NCI-H1048 (cell line): ENCODE measurements at regions not wholly inside any gene's neighbourhood (a gene's known extent, or its start where the extent isn't known, plus 50 kb on each side); places are given as distances from the start of the nearest gene placed in this dataset.
"Not testable (repeated sequence)": the region's sequence is repeated elsewhere in the genome, so short reads cannot be mapped to it uniquely, and the experiment has no call there.

ENCODE experiments used
- DNase-seq: peaks from one replicate; lab custom pipeline; 2025; lab: John Stamatoyannopoulos, UW

DNA sequence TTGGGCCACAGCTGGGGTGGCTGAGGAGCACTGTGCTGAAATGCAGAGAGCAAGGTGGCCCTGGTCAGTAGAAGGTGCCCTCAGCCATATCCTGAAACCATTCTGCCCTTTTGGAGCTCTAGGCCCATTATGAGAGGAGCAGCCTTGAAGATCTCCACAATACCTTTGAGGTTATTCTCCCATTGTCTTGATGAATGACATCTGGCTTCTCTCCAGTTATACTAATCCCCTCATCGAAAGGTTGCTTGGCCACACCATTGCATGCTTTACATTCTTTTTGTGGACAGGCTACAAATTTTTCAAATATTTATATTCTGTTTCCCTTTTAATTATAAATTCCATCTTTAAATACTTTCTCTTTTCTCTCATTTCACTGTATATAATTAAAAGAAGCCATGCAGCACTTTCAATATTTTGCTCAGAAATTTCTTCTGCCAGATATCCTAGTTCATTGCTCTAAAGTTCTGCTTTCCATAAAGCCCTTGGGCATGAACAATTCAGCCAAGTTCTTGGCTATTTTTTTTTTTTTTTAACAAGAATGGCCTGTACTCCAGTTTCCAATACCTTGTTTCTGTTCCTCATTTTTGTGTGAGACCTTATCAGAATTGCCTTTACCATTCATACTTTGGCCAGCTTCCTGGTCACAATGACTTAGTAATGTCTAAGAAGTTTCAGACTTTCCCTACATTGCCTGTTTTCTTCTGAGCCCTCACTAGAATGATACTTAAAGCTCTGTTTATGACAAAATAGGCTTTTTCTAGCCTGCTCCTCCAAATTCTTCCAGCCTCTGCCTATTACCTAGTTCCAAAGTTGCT, 138.9 kb upstream of the SGO1 start:
- DNase-seq: no peak

GRCh38 chr3:20323307-20323927, 137.4 kb upstream of the SGO1 start:
- DNase-seq: no peak

GRCh38 chr3:20322085-20322484, 136.1 kb upstream of the SGO1 start:
- no peak for DNase-seq

DNA sequence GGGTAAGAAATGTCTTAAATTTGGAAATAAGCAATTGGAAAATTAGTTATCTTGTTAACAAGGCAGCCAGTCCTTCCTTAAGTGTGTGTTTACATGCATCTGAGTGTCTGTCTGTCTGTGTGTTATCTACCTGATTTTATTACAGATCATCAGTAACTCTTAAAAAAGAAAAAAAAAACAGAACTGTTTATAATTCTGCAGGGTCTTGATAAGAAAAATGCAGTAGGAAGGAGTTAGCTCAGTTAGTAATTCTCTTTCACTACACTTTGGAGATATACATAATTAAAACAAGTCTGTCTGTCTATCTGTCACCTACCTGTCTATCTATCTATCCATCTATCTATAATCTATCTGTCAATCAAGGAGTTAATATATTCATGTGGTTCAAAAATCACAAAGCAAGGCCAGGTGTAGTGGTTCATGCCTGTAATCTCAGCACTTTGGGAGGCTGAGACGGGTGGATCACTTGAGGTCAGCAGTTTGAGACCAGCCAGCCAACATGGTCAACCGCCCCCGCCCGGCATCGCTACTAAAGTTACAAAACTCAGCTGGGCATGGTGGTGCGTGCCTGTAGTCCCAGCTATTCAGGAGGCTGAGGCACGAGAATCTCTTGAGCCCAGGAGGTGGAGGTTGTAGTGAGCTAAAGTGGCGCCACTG, 135.5 kb upstream of the SGO1 start:
- DNase-seq: no peak

GRCh38 chr3:20320489-20320888, 134.5 kb upstream of the SGO1 start:
- DNase-seq: no peak

DNA sequence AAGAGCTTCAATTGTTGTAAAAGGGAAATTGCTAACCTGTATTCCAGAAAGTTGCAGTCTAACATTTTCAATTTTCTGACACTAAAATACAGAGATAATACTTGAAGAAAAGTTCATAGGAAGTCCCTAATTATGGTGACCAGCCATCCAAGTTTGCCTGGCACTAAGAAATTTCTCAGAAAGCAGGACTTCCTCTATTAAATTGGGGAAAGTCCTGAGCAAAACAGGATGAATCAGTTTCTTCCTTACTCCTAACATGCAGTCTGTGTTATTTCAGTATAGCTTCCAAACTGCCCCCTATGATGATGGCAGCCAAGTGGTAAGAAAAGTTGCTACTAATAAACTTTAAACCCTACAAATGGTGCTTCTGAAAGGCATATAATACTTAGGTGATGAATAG, 133.5 kb upstream of the SGO1 start:
- DNase-seq: no peak

DNA sequence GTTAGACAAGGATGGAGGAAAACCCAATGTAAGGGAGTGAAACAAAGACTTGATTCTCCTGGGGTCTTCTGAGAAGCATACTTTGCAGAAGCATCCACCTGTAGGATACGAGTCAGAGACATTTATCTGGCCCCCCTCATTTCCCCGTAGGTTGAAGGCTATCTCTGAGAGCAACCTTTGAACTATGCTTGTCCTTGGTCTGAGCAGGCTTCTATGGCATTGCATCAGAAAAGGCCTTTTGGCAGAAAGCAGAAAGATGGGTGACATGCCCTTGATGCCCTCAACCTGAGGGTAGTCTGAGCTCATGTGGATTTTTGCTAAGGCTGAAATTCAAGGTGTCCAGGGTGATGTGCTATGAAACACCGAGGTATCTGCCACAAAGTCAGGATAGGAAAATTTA, 131.6 kb upstream of the SGO1 start:
- DNase-seq: no peak

GRCh38 chr3:20316238-20316637, 130.2 kb upstream of the SGO1 start:
- DNase-seq: no peak

DNA sequence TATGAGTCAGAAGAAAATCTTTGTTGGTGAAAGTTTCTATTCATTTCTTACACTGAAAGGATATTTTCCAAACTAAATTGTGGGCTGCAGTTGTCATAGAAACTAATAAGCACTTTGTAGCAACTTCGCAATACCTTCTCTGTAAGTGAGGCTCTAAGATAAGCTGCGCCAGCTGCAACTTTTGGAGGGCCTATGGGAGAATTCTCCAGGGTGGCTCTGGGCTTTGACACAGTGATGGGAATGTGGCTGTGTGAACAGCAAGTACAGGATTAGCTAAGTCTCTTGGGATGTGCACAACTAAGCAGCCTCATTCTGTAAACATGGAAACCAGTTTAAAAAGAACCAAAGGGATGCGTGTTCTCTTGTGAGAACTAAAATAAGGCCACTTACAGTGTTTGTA, 124.6 kb upstream of the SGO1 start:
- DNase-seq: no peak

GRCh38 chr3:20307383-20307782, 121.4 kb upstream of the SGO1 start:
- no peak for DNase-seq

DNA sequence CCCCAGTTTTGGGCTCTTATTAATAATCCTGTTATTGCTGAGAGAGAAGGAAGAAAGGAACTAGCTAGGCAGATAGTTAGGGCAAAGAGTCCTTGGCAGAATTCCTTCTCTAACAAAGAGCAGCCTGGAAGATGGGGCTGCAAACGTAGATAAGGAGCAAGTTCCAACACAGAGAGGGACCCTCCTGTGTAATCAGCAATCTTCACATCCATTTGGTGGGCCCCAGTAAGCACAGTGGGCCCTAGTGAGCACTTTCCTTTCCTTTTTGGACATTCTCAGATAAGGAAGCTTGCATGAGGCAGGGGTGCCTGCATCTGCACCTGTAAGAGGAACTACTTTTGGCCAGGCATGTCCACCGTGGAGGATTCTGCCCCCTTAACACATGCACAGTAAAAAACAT, 119.6 kb upstream of the SGO1 start:
- no peak for DNase-seq

DNA sequence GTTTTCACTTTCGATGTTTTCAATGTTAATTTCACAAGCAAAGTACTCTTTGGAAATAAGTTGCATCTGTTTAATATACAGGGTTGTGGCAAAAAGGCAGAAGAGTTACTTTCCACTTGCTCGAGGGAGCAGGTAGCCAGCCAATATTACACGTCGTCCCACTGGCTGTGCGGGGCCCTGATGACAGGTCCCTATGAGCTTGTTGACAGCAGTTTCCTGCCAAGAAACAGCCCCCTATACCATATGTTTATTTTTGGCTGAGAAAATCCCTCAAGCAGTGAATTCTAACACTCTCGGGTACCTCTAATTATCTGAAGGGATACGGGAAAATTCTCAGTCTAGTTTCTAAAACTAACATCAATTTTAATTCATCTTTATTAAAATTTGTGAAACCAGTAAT, 116.8 kb upstream of the SGO1 start:
- no peak for DNase-seq

GRCh38 chr3:20288050-20288449, 102.0 kb upstream of the SGO1 start:
- no peak for DNase-seq

DNA sequence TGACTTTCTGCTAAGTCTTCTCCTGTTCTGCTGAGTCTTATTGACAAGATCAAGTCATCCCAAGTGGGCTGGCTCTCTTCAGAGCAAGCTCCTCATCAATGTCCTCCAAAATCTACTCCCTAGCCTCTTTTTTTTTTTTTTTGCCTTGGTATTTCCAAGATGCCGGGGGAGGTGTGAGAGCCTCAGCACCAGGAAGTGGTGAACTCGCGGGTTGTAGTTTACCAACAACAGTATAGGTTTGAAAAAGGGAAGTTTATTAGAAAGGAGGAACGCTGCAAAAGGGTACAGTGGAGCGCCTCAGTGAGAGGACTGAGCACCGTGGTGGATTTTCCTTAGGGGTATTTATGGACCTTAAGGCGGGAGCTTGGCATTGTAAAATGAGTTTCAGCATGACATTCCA, 94.3 kb upstream of the SGO1 start:
- no peak for DNase-seq

- not testable (repeated sequence) for DNase-seq
Measured at GRCh38 chr3:20265977-20266376, 80.0 kb upstream of the SGO1 start.

GRCh38 chr3:20264900-20265567, 79.0 kb upstream of the SGO1 start:
- no peak for DNase-seq

GRCh38 chr3:20258371-20258770, 72.4 kb upstream of the SGO1 start:
- DNase-seq: no peak

GRCh38 chr3:20256144-20256543, 70.1 kb upstream of the SGO1 start:
- DNase-seq: no peak

DNA sequence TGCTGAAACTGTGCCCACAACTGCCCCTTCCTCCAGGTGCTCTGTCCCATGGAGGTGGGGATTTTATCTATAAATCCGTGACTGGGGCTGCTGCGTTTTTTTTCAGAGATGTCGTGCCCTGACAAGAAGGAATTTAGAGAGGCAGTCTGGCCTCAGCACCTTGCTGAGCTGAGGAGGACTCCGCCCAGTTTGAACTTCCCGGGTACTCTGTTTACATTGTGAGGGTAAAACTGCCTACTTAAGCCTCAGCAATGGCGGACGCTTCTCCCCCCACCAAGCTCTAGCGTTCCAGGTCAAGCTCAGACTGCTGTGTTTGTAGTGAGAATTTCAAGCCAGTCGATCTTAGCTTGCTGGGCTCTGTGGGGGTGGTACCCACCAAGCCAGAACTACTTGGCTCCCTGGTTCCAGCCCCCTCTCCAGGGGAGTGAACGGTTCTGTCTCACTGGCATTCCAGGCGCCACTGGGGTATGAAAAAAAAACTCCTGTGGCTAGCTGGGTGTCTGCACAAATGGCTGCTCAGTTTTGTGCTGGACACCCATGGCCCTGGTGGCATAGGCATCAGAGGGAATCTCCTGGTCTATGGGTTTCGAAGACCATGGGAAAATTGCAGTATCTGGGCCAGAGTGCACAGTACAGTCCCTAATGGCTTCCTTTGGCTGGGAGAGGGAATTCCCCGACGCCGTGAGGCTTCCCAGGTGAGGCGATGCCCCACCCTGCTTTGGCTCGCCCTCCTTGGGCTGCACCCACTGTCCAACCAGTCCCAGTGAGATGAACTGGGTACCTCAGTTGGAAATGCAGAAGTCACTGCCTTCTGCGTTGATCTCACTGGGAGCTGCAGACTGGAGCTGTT, 68.5 kb upstream of the SGO1 start:
- DNase-seq: no peak

- no peak for DNase-seq
Measured at GRCh38 chr3:20250786-20251185, 64.8 kb upstream of the SGO1 start.

DNA sequence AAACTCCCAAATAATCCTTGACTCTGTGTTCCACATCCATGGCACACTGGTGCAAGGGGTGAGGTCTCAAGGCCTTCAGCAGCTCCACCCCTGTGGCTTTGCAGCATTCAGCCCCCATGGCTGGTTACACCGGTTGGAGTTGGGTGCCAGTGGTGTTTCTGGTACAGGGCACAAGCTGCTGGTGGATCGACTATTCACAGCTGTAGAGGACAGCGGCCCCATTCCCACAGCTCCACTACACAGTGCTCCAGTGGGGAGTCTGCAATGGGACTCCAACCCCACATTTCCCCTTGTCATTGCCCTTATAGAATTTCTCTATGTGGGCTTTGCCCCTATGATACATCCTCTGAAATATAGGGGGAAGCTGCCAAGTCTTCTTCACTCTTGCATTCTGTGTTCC, 64.3 kb upstream of the SGO1 start:
- no peak for DNase-seq

DNA sequence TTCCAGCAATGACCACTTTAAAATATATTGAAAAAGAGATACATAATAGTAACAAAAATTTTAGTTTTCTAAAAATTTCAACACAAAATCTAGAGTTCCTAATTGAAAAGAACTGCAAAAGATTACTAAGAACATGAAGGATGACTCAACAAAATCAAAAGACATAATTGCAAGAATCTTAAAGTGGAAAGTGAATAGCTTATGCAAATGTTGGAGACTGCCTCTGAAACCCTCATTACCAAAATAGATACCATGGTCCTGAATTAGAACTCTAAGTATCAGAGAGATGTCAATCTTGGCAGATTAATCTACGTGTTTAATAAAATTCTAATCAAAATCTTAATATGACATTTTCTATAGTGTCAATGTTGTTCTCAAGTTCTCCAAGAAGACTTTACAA, 60.7 kb upstream of the SGO1 start:
- no peak for DNase-seq
